ENCODE measurements at regions not wholly inside any gene's neighbourhood (a gene's known extent, or its start where the extent isn't known, plus 50 kb on each side); places are given as distances from the start of the nearest gene placed in this dataset.

DNA sequence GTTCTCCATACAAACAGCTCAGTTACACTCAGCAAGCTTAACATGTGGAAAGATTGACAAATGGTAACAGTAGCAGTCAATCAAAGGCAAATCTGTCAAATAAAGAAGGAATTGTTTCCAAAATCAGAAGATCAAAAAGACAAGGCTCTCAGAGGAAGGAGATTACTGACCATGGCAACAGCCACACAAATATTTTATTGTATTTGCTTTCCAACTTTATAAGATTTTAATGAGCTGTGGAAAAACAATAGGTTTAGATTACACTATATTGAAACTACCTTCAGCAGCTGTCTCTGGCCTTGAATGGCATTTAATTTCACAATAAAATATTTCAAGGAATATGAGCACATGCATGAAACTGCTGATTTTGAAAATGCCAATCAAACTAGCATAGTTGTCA is 1143.9 kb upstream of the GJE1 start:
- H3K9ac ChIP-seq (ENCODE audit: low read length): no peak overlapping the region
- H3K4me1 ChIP-seq (ENCODE audit: control insufficient read depth, insufficient read depth, low read length): peaks cover 11% of the 10 kb centered on the region
- peak; percentile 74 for DNase-seq (ENCODE audit: low read depth)
- H3K9me3 ChIP-seq (ENCODE audit: control insufficient read depth, low read length): no peaks in the 10 kb centered on the region
- no peaks in the 10 kb centered on the region for H3K36me3 ChIP-seq (ENCODE audit: control insufficient read depth, insufficient read depth, low read length, severe bottlenecking)
- H3K27me3 ChIP-seq (replicated peaks; ENCODE audit: control insufficient read depth, insufficient read depth, low read length): no peaks in the 10 kb centered on the region
- H3K4me3 ChIP-seq (ENCODE audit: low read length): no peak overlapping the region

DNA sequence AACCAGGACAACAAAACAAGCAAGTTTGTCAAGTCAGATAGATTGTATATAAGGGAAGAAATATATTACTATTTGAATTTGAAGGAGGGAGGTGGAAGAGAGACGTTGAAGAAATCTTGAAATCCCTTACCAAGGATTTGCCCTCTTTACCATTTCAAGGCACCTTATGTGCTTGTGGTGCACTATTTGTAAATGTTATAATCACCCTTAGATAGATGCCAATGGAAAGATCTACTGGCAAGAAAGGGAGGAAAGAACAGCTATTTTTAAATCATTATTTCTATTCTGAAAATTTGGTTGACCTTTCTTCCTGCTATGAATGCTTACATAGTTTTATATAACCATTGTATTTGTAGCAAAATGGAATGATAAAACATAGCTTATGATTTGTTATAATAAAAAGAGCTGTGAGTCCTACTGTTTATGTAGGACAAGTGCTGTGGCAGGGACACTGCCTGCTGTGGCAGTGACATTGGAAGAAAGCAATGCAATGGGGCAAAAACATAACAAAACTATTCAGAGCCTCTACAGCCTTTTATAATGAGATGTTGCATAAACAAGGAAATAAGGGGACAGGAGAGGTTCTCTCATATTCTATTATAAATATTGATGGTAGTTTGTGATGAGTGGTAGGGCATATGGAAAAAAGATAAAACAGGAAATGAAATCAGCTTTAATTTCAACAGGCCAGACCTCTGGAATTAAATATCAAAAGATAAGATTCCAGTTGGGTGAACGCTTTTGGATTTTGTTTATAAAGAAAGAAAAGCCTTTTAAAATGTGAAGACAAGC is 1145.2 kb upstream of the GJE1 start:
- H3K9me3 ChIP-seq (ENCODE audit: control insufficient read depth, low read length): no peaks in the 10 kb centered on the region
- no peaks in the 10 kb centered on the region for H3K36me3 ChIP-seq (ENCODE audit: control insufficient read depth, insufficient read depth, low read length, severe bottlenecking)
- no peak overlapping the region for H3K9ac ChIP-seq (ENCODE audit: low read length)
- no peak for DNase-seq (ENCODE audit: low read depth)
- H3K27me3 ChIP-seq (replicated peaks; ENCODE audit: control insufficient read depth, insufficient read depth, low read length): no peaks in the 10 kb centered on the region
- H3K4me3 ChIP-seq (ENCODE audit: low read length): no peak overlapping the region
- H3K4me1 ChIP-seq (ENCODE audit: control insufficient read depth, insufficient read depth, low read length): peaks cover 11% of the 10 kb centered on the region

DNA sequence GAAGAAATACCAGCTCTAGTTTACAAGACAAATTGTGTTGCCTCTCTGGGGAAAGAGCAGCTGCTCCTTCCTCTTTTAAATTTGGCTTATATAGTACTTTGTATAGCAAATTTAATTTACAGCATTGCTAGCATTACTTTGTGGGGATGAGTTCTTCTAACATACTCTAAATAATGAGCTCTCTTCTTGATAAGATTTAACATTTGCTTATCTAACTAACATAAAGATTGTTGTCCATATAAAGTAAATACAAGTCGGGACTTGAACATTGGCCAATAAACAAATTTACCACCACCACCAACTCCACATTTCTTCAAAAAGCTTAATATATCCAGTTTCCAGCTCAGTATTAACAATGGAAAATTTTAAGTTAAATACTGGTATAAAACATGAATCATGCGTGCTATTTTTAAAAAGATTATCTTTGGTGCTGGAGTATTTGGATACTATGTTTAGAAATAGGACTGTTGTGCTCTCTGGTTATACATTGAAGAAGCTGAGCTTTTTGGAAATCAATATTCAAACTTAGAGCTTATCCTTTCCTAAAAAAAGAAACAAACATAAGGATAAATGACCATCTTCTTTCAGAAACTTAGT is 1146.9 kb upstream of the GJE1 start:
- H3K4me3 ChIP-seq (ENCODE audit: low read length): no peak overlapping the region
- peak; percentile 25 for DNase-seq (ENCODE audit: low read depth)
- no peak overlapping the region for H3K9ac ChIP-seq (ENCODE audit: low read length)
- H3K4me1 ChIP-seq (ENCODE audit: control insufficient read depth, insufficient read depth, low read length): peaks cover 16% of the 10 kb centered on the region
- no peaks in the 10 kb centered on the region for H3K9me3 ChIP-seq (ENCODE audit: control insufficient read depth, low read length)
- H3K27me3 ChIP-seq (replicated peaks; ENCODE audit: control insufficient read depth, insufficient read depth, low read length): no peaks in the 10 kb centered on the region
- no peaks in the 10 kb centered on the region for H3K36me3 ChIP-seq (ENCODE audit: control insufficient read depth, insufficient read depth, low read length, severe bottlenecking)

DNA sequence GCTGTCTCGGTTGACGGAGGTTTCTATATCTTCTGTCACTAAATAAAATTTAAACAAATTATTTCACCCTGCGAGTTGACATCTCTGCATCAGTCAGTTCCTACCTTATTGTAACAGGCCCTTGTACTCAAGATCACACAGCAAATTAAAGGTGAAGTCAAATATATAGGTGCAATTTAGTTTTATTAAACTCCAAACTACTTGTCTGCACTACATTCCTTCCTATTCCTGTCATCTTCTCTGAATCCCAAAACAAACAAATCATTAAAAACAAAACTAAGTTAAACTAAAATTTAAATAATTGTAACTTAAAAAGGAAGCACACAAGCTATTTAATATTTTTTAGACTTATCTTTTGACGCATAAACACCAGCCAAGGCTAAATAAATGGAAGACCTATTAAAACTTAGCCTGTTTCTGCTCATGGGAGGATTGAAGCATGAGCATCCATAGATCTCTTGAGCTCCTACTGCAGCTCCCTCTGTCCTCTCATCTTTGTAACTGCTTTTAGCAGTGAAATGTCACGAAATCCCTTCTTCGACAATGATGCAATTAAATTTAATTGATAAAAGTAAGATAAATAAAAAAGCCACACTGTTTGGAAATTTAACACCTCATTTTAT is 1152.3 kb upstream of the GJE1 start:
- Histone ChIP-seq H3K4me3 (ENCODE audit: low read length) (peak overlapping the region; percentile 67), H3K9me3 (ENCODE audit: control insufficient read depth, low read length) (no peaks in the 10 kb centered on the region)
- peak; percentile 34 for DNase-seq (ENCODE audit: low read depth)

DNA sequence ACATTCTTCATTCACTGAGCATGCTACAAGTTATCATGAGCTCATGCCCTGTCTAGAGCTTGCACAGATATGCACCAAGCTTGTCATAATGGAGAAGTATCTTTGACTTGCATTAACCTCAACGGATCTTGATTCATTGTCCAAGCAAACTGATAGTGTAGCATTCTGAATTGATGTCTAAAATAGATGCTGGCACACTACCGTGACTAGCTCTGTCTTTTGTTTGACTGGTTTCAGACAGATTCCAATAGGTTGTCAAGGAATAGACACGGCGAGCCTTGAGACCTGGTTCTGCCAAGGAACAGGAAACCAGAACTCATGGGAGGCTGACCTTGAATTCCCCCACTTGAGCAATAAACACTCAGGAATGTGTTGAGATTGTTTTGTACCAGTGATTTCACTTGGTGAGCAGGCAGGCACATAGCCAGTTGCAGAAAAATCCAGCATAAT is 1153.1 kb upstream of the GJE1 start:
- Histone ChIP-seq H3K36me3 (ENCODE audit: control insufficient read depth, insufficient read depth, low read length, severe bottlenecking) (no peaks in the 10 kb centered on the region), H3K4me3 (ENCODE audit: low read length) (peak overlapping the region; percentile 67)
- peak; percentile 89 for DNase-seq (ENCODE audit: low read depth)

More for the DNA sequence above, 1152.3 kb upstream of the GJE1 start:
- Histone ChIP-seq H3K27me3 (replicated peaks; ENCODE audit: control insufficient read depth, insufficient read depth, low read length) (no peaks in the 10 kb centered on the region), H3K4me1 (ENCODE audit: control insufficient read depth, insufficient read depth, low read length) (peaks cover 33% of the 10 kb centered on the region), H3K9ac (ENCODE audit: low read length) (peak overlapping the region; percentile 82), H3K36me3 (ENCODE audit: control insufficient read depth, insufficient read depth, low read length, severe bottlenecking) (no peaks in the 10 kb centered on the region)

DNA sequence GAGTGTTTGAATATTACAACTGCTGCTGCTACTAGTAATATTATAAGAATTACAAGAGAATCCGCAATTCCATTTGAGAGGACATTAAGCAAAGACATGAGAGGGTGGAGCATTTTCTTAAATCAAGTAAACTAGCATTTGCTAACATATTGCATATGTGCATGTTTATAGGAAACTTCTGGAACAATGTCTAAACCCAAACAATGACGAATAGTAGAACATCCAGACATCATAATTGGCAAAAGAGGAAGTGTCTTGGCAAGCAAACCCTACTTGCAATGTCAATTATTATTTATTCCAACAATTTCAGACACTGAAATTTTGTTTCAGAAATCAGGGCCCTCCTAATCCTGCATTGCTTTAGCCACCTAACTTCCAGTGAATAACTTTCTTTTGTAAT is 1155.3 kb upstream of the GJE1 start:
- no peaks in the 10 kb centered on the region for H3K27me3 ChIP-seq (replicated peaks; ENCODE audit: control insufficient read depth, insufficient read depth, low read length)
- DNase-seq (ENCODE audit: low read depth): peak; percentile 81
- H3K9ac ChIP-seq (ENCODE audit: low read length): no peak overlapping the region
- peaks cover 33% of the 10 kb centered on the region for H3K4me1 ChIP-seq (ENCODE audit: control insufficient read depth, insufficient read depth, low read length)
- H3K4me3 ChIP-seq (ENCODE audit: low read length): no peak overlapping the region
- H3K36me3 ChIP-seq (ENCODE audit: control insufficient read depth, insufficient read depth, low read length, severe bottlenecking): no peaks in the 10 kb centered on the region
- H3K9me3 ChIP-seq (ENCODE audit: control insufficient read depth, low read length): no peaks in the 10 kb centered on the region

More for the DNA sequence above, 1153.1 kb upstream of the GJE1 start:
- Histone ChIP-seq H3K9me3 (ENCODE audit: control insufficient read depth, low read length) (no peaks in the 10 kb centered on the region), H3K4me1 (ENCODE audit: control insufficient read depth, insufficient read depth, low read length) (peaks cover 33% of the 10 kb centered on the region), H3K27me3 (replicated peaks; ENCODE audit: control insufficient read depth, insufficient read depth, low read length) (no peaks in the 10 kb centered on the region), H3K9ac (ENCODE audit: low read length) (peak overlapping the region; percentile 82)

DNA sequence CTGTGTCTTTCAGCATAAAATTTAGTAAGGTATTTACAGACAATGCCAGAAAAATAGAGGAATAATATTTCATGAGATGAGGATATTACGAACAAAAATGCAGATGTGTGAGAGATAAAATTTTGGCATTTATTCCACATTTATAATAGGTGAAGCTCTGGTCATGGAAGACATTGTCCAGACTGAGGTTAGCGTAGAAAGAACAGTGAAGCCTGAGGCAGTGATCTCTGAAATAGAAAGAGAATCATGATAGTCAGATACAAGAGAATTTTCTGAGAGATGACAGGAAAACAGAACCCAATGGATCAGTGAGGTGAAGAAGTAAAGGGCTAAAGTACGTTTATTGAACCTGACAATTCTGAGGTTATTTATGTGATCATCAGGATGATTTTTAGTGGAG is 1155.9 kb upstream of the GJE1 start:
- Histone ChIP-seq H3K9me3 (ENCODE audit: control insufficient read depth, low read length) (peaks cover 1% of the 10 kb centered on the region), H3K4me3 (ENCODE audit: low read length) (no peak overlapping the region), H3K4me1 (ENCODE audit: control insufficient read depth, insufficient read depth, low read length) (peaks cover 33% of the 10 kb centered on the region), H3K9ac (ENCODE audit: low read length) (no peak overlapping the region), H3K36me3 (ENCODE audit: control insufficient read depth, insufficient read depth, low read length, severe bottlenecking) (no peaks in the 10 kb centered on the region), H3K27me3 (replicated peaks; ENCODE audit: control insufficient read depth, insufficient read depth, low read length) (no peaks in the 10 kb centered on the region)
- DNase-seq (ENCODE audit: low read depth): no peak

DNA sequence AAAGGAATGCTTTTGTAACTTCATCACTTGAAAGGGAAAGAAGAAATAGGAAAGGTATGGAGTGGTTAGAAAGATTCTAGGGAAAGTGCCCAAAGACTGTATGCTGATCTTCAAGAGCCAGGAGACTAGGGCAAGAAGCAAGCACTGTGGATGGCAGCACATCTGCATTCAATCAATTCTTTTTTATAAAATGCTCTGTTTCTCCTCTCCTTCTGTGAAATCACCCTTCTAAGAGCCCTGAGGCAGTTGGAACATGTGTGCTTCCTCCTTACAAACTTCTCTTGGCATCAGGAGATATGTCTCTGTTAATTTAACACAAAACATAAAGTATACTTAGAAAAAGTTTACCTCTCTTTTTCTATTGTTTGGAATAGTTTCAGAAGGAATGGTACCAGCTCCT is 1162.2 kb upstream of the GJE1 start:
- Histone ChIP-seq H3K4me1 (ENCODE audit: control insufficient read depth, insufficient read depth, low read length) (no peaks in the 10 kb centered on the region), H3K4me3 (ENCODE audit: low read length) (no peak overlapping the region), H3K9me3 (ENCODE audit: control insufficient read depth, low read length) (peaks cover 5% of the 10 kb centered on the region), H3K9ac (ENCODE audit: low read length) (no peak overlapping the region), H3K27me3 (replicated peaks; ENCODE audit: control insufficient read depth, insufficient read depth, low read length) (no peaks in the 10 kb centered on the region), H3K36me3 (ENCODE audit: control insufficient read depth, insufficient read depth, low read length, severe bottlenecking) (no peaks in the 10 kb centered on the region)
- DNase-seq (ENCODE audit: low read depth): peak; percentile 96

DNA sequence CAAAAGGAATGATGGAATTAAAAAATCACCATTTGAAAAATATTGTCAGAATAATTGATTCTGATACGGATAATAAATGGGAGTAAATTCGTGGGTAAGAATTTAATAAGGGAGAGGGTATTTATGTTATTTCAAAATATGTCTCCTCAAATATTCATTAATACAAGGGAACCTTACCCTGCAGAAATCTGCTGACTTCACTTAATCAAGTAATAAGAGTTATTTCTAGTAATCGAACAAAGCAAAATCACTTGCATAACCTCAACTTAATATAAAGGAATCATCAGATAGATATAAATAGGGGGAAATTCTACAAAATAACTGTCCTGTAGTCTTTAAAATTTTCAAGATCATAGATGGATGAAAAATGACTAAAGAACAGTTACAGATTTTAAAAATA is 1164.7 kb upstream of the GJE1 start:
- Histone ChIP-seq H3K4me3 (ENCODE audit: low read length) (no peak overlapping the region), H3K36me3 (ENCODE audit: control insufficient read depth, insufficient read depth, low read length, severe bottlenecking) (no peaks in the 10 kb centered on the region), H3K4me1 (ENCODE audit: control insufficient read depth, insufficient read depth, low read length) (no peaks in the 10 kb centered on the region), H3K27me3 (replicated peaks; ENCODE audit: control insufficient read depth, insufficient read depth, low read length) (no peaks in the 10 kb centered on the region), H3K9ac (ENCODE audit: low read length) (no peak overlapping the region), H3K9me3 (ENCODE audit: control insufficient read depth, low read length) (peaks cover 5% of the 10 kb centered on the region)
- DNase-seq (ENCODE audit: low read depth): no peak

DNA sequence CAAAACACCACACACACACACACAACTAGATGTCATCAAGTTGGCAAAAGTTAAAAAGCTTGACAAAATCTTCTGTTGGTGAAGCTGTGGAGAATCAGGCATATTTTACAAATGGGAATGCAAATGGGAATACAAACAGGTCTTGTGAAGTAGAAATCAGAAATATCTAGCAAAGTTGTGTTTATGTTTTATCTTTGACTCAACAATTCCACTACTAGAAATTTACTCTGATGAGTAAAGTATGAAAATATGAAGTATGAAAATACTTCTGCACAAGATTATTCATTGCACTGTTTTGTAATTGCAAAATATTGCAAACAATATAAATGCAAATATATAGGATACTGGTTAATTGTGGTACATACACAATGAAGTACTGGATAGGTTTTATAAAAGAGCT is 1166.0 kb upstream of the GJE1 start:
- Histone ChIP-seq H3K36me3 (ENCODE audit: control insufficient read depth, insufficient read depth, low read length, severe bottlenecking) (no peaks in the 10 kb centered on the region), H3K4me3 (ENCODE audit: low read length) (no peak overlapping the region), H3K9me3 (ENCODE audit: control insufficient read depth, low read length) (peaks cover 2% of the 10 kb centered on the region), H3K27me3 (replicated peaks; ENCODE audit: control insufficient read depth, insufficient read depth, low read length) (no peaks in the 10 kb centered on the region), H3K4me1 (ENCODE audit: control insufficient read depth, insufficient read depth, low read length) (no peaks in the 10 kb centered on the region), H3K9ac (ENCODE audit: low read length) (no peak overlapping the region)
- DNase-seq (ENCODE audit: low read depth): peak; percentile 59

DNA sequence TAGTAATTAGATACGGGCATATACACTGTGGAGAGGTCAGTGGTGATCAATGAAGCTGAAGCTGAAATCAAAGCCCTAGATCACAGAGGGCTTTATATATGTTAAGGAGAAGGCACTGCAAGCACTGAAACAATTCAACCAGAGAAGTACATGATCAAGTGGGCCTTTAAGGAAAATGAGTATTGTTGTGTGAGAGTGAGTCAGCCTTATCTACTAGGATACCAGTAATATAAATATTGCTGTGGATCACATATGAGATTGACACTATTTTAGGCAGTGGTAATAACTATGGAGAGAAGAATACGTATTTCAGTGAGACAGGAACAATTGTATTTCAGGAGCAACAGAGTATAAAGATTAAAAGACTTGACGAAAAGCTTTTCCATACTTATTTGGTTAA is 1172.2 kb upstream of the GJE1 start:
- no peaks in the 10 kb centered on the region for H3K27me3 ChIP-seq (replicated peaks; ENCODE audit: control insufficient read depth, insufficient read depth, low read length)
- no peak overlapping the region for H3K4me3 ChIP-seq (ENCODE audit: low read length)
- H3K9ac ChIP-seq (ENCODE audit: low read length): no peak overlapping the region
- H3K9me3 ChIP-seq (ENCODE audit: control insufficient read depth, low read length): no peaks in the 10 kb centered on the region
- no peak for DNase-seq (ENCODE audit: low read depth)
- H3K4me1 ChIP-seq (ENCODE audit: control insufficient read depth, insufficient read depth, low read length): peaks cover 4% of the 10 kb centered on the region
- H3K36me3 ChIP-seq (ENCODE audit: control insufficient read depth, insufficient read depth, low read length, severe bottlenecking): no peaks in the 10 kb centered on the region

Measured in adipocyte (in vitro differentiated cells).